Karpas-422 (cell line): ENCODE measurements at regions not wholly inside any gene's neighbourhood (a gene's known extent, or its start where the extent isn't known, plus 50 kb on each side); places are given as distances from the start of the nearest gene placed in this dataset.
"Not testable (repeated sequence)": the region's sequence is repeated elsewhere in the genome, so short reads cannot be mapped to it uniquely, and the experiment has no call there.

Experiments
- DNase-seq: peaks from one replicate; pipeline ENCODE4 v3.0.0-alpha.2; 2015
- H2AFZ ChIP-seq: fragments of 200-600 bp; sonication (generic); 2 replicates; pipeline ENCODE4 v1.6.1; 2014; ENCODE audit warnings: antibody characterized with exemption, low read length, mixed read lengths
- H3K27ac ChIP-seq: fragments of 200-600 bp; sonication (generic); 2 replicates; pipeline ENCODE4 v1.5.1; 2014; ENCODE audit warnings: mild to moderate bottlenecking, low read length, moderate library complexity
- H3K27me3 ChIP-seq: fragments of 200-600 bp; sonication (generic); 2 replicates; pipeline ENCODE4 v1.6.1; 2014; ENCODE audit warnings: low read length, mixed read lengths
- H3K36me3 ChIP-seq: fragments of 200-600 bp; sonication (generic); 2 replicates; pipeline ENCODE4 v1.6.1; 2014; ENCODE audit warnings: low read length, mixed read lengths; ENCODE audit not compliant: insufficient read depth
- H3K4me1 ChIP-seq: fragments of 200-600 bp; sonication (generic); 2 replicates; pipeline ENCODE4 v1.6.1; 2014; ENCODE audit warnings: mild to moderate bottlenecking, low read length, mixed read lengths
- H3K4me2 ChIP-seq: fragments of 200-600 bp; sonication (generic); 2 replicates; pipeline ENCODE4 v1.6.1; 2014; ENCODE audit warnings: low read length, low read depth, mild to moderate bottlenecking; ENCODE audit not compliant: poor library complexity, severe bottlenecking
- H3K4me3 ChIP-seq: fragments of 200-600 bp; sonication (generic); 2 replicates; pipeline ENCODE4 v1.5.1; 2014; ENCODE audit warnings: mild to moderate bottlenecking, antibody characterized with exemption, low read length, mixed read lengths
- H3K79me2 ChIP-seq: fragments of 200-600 bp; sonication (generic); 2 replicates; pipeline ENCODE4 v1.6.1; 2014; ENCODE audit warnings: mild to moderate bottlenecking, low read length, mixed read lengths
- H3K9ac ChIP-seq: fragments of 200-600 bp; sonication (generic); 2 replicates; pipeline ENCODE4 v1.6.0; 2014; ENCODE audit warnings: low read length
- H3K9me2 ChIP-seq: fragments of 200-600 bp; sonication (generic), shearing (Covaris generic); replicated peaks from 2 replicates; pipeline ENCODE4 v1.6.0; 2014; ENCODE audit warnings: mild to moderate bottlenecking, low read length, moderate library complexity; ENCODE audit not compliant: insufficient read depth
- H3K9me3 ChIP-seq: fragments of 300-700, 200-600 bp; sonication (generic); 2 replicates; pipeline ENCODE4 v1.6.1; 2014; ENCODE audit warnings: low read length, mixed read lengths
- H4K20me1 ChIP-seq: fragments of 200-600 bp; sonication (generic); 2 replicates; pipeline ENCODE4 v1.6.1; 2014; ENCODE audit warnings: mild to moderate bottlenecking, antibody characterized with exemption, low read length, low read depth; ENCODE audit not compliant: insufficient read depth

DNA sequence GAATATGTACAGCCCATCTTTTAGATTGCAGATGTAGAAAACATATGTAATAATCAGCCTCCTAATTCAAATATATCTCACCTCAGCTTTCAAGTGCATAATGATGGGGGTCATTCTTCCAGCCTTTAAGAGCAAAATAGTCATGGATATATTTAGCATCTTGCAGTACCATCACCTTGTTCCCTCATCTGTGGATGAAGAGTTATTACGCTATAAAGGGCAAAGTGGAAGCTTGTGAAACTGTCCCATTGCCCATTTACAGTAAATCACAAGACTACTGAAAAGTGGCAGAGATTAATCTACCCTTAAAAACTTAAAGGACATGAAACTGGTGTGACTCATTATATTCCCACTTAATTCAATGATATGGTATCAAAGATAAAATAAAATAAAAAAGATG lies 979.7 kb upstream of the HS3ST1 start:
- no peaks in the 10 kb centered on the region for H3K27me3 ChIP-seq
- no peak overlapping the region for H3K9ac ChIP-seq
- H3K4me2 ChIP-seq: no peak overlapping the region
- H3K4me1 ChIP-seq: no peaks in the 10 kb centered on the region
- H2AFZ ChIP-seq: no peak overlapping the region
- H3K9me3 ChIP-seq: no peaks in the 10 kb centered on the region
- no peaks in the 10 kb centered on the region for H4K20me1 ChIP-seq
- no peak overlapping the region for H3K4me3 ChIP-seq
- no peak for DNase-seq
- H3K9me2 ChIP-seq: no peaks in the 10 kb centered on the region
- no peaks in the 10 kb centered on the region for H3K79me2 ChIP-seq
- no peaks in the 10 kb centered on the region for H3K36me3 ChIP-seq
- H3K27ac ChIP-seq: no peak overlapping the region

GRCh38 chr4:12403175-12403574 lies 974.5 kb upstream of the HS3ST1 start:
- no peak overlapping the region for H3K9ac ChIP-seq
- no peak overlapping the region for H3K4me2 ChIP-seq
- H3K4me1 ChIP-seq: no peaks in the 10 kb centered on the region
- no peaks in the 10 kb centered on the region for H3K27me3 ChIP-seq
- no peaks in the 10 kb centered on the region for H3K36me3 ChIP-seq
- H3K9me3 ChIP-seq: no peaks in the 10 kb centered on the region
- no peak for DNase-seq
- no peaks in the 10 kb centered on the region for H3K79me2 ChIP-seq
- H4K20me1 ChIP-seq: no peaks in the 10 kb centered on the region
- H2AFZ ChIP-seq: no peak overlapping the region
- no peak overlapping the region for H3K4me3 ChIP-seq
- no peaks in the 10 kb centered on the region for H3K9me2 ChIP-seq
- no peak overlapping the region for H3K27ac ChIP-seq

DNA sequence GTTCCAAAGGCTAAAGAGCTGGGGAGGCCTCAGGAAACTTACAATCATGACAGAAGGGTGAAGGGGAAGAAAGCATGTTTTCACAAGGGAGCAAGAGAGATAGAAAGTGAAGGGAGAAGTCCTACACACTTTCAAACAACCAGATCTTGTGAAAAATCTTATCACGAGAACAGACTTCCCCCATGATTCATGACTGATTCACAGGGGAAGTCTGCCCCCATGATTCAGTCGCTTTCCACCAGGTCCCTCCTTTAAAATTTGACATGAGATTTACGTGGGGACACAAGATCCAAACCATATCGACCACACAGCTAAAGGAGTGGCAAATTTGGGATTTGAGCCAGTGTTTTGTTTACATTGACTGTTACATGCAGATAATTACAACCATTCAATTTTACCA lies 971.1 kb upstream of the HS3ST1 start:
- no peaks in the 10 kb centered on the region for H3K79me2 ChIP-seq
- H2AFZ ChIP-seq: no peak overlapping the region
- no peak overlapping the region for H3K27ac ChIP-seq
- no peaks in the 10 kb centered on the region for H3K9me2 ChIP-seq
- no peak overlapping the region for H3K9ac ChIP-seq
- no peaks in the 10 kb centered on the region for H3K9me3 ChIP-seq
- H3K4me2 ChIP-seq: no peak overlapping the region
- H3K4me1 ChIP-seq: no peaks in the 10 kb centered on the region
- H3K36me3 ChIP-seq: no peaks in the 10 kb centered on the region
- H3K4me3 ChIP-seq: no peak overlapping the region
- H3K27me3 ChIP-seq: no peaks in the 10 kb centered on the region
- no peaks in the 10 kb centered on the region for H4K20me1 ChIP-seq
- no peak for DNase-seq

GRCh38 chr4:12393631-12394262 lies 965.1 kb upstream of the HS3ST1 start:
- Histone ChIP-seq H3K9ac (no peak overlapping the region), H3K4me3 (no peak overlapping the region), H3K79me2 (no peaks in the 10 kb centered on the region), H3K4me2 (no peak overlapping the region), H3K9me3 (no peaks in the 10 kb centered on the region), H3K36me3 (no peaks in the 10 kb centered on the region), H3K27me3 (no peaks in the 10 kb centered on the region), H3K4me1 (no peaks in the 10 kb centered on the region), H3K27ac (no peak overlapping the region), H3K9me2 (no peaks in the 10 kb centered on the region), H4K20me1 (no peaks in the 10 kb centered on the region), H2AFZ (no peak overlapping the region)
- DNase-seq: no peak

GRCh38 chr4:12389604-12390003 lies 960.9 kb upstream of the HS3ST1 start:
- no peak overlapping the region for H3K27ac ChIP-seq
- no peaks in the 10 kb centered on the region for H3K27me3 ChIP-seq
- no peaks in the 10 kb centered on the region for H3K9me2 ChIP-seq
- no peak for DNase-seq
- H3K4me2 ChIP-seq: no peak overlapping the region
- no peaks in the 10 kb centered on the region for H4K20me1 ChIP-seq
- no peak overlapping the region for H3K4me3 ChIP-seq
- no peaks in the 10 kb centered on the region for H3K79me2 ChIP-seq
- no peaks in the 10 kb centered on the region for H3K4me1 ChIP-seq
- no peak overlapping the region for H3K9ac ChIP-seq
- no peak overlapping the region for H2AFZ ChIP-seq
- H3K36me3 ChIP-seq: no peaks in the 10 kb centered on the region
- H3K9me3 ChIP-seq: peaks cover 4% of the 10 kb centered on the region; the same call in 1 of the 2 replicates

DNA sequence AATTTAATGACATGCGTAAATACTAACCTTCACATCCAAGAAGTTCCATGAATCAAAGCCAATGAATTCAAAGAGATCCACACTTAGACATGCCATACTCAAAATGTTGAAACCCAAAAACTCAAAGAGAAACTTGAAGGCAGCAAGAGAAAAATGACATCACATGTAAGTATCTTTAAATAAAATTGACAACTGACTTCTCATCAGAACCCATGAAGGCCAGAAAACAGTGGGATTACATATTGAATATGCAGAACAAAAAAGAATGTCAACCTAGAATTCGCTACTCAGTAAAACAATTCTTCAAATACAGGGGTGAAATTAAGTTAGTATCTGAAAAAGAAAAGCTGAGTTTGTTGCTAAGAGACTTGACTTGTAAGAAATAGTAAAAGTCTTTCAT lies 953.9 kb upstream of the HS3ST1 start:
- H3K9ac ChIP-seq: no peak overlapping the region
- H3K79me2 ChIP-seq: no peaks in the 10 kb centered on the region
- DNase-seq: no peak
- H3K27ac ChIP-seq: no peak overlapping the region
- no peaks in the 10 kb centered on the region for H3K9me2 ChIP-seq
- H4K20me1 ChIP-seq: no peaks in the 10 kb centered on the region
- no peaks in the 10 kb centered on the region for H3K27me3 ChIP-seq
- H3K9me3 ChIP-seq: peaks cover 10% of the 10 kb centered on the region
- H3K4me2 ChIP-seq: no peak overlapping the region
- no peak overlapping the region for H3K4me3 ChIP-seq
- H2AFZ ChIP-seq: no peak overlapping the region
- no peaks in the 10 kb centered on the region for H3K4me1 ChIP-seq
- no peaks in the 10 kb centered on the region for H3K36me3 ChIP-seq

DNA sequence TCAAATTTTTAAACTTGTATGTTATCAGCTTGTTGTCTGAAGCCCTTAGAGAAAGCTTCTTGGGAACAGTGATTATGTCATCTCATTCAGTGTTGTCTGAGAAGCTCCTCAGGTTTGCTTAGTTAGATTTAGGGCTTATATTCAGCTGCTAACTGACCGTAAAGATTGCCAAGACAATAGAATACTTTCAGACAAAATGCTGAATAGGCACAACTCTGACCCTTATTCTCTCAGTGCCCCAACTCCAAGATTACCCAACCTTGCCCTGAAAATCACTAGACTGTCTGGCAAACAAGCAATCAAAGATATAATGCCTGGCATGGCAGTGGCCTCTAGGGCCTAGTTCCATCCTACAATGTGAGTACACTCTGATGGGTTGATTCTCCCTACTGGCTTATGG lies 950.5 kb upstream of the HS3ST1 start:
- Histone ChIP-seq H3K36me3 (no peaks in the 10 kb centered on the region), H3K79me2 (no peaks in the 10 kb centered on the region), H4K20me1 (no peaks in the 10 kb centered on the region), H3K4me1 (no peaks in the 10 kb centered on the region), H3K9me3 (peaks cover 7% of the 10 kb centered on the region; the same call in 1 of the 2 replicates), H3K27ac (no peak overlapping the region), H2AFZ (no peak overlapping the region), H3K27me3 (no peaks in the 10 kb centered on the region), H3K4me3 (no peak overlapping the region), H3K4me2 (no peak overlapping the region), H3K9ac (no peak overlapping the region), H3K9me2 (no peaks in the 10 kb centered on the region)
- DNase-seq: no peak

- no peaks in the 10 kb centered on the region for H3K9me3 ChIP-seq
- H3K4me2 ChIP-seq: no peak overlapping the region
- no peak overlapping the region for H2AFZ ChIP-seq
- no peak overlapping the region for H3K27ac ChIP-seq
- no peaks in the 10 kb centered on the region for H3K79me2 ChIP-seq
- no peaks in the 10 kb centered on the region for H4K20me1 ChIP-seq
- no peak overlapping the region for H3K4me3 ChIP-seq
- H3K9ac ChIP-seq: no peak overlapping the region
- no peaks in the 10 kb centered on the region for H3K27me3 ChIP-seq
- no peak for DNase-seq
- no peaks in the 10 kb centered on the region for H3K36me3 ChIP-seq
- H3K4me1 ChIP-seq: no peaks in the 10 kb centered on the region
- H3K9me2 ChIP-seq: no peaks in the 10 kb centered on the region
Observed at GRCh38 chr4:12375805-12376204, 947.1 kb upstream of the HS3ST1 start.

GRCh38 chr4:12365869-12366268 lies 937.2 kb upstream of the HS3ST1 start:
- not testable (repeated sequence) for H3K4me1 ChIP-seq, H3K9me3 ChIP-seq, H3K27me3 ChIP-seq, H3K79me2 ChIP-seq, H3K4me2 ChIP-seq, H3K9ac ChIP-seq, DNase-seq, H2AFZ ChIP-seq, H3K4me3 ChIP-seq, H3K27ac ChIP-seq, H3K9me2 ChIP-seq, H4K20me1 ChIP-seq, H3K36me3 ChIP-seq
